NT2/D1 (cell line): ENCODE measurements at regions not wholly inside any gene's neighbourhood (a gene's known extent, or its start where the extent isn't known, plus 50 kb on each side); places are given as distances from the start of the nearest gene placed in this dataset.
"Not testable (repeated sequence)": the region's sequence is repeated elsewhere in the genome, so short reads cannot be mapped to it uniquely, and the experiment has no call there.

ENCODE experiments used
- DNase-seq: peaks from one replicate; pipeline ENCODE4 v3.0.0-alpha.2; 2011; ENCODE audit warnings: low read depth, low spot score
- H3K27me3 ChIP-seq: 2 replicates; pipeline ENCODE4 v1.6.0; 2011; ENCODE audit warnings: mild to moderate bottlenecking; ENCODE audit not compliant: insufficient read length, insufficient read depth
- H3K36me3 ChIP-seq: 2 replicates; pipeline ENCODE4 v1.6.1; 2011; ENCODE audit warnings: mild to moderate bottlenecking, low read length, mixed read lengths; ENCODE audit not compliant: insufficient read depth, insufficient read length
- H3K4me1 ChIP-seq: 2 replicates; pipeline ENCODE4 v1.5.1; 2011; ENCODE audit not compliant: insufficient read depth, insufficient read length
- H3K4me3 ChIP-seq: 2 replicates; pipeline ENCODE4 v1.5.1; 2011; ENCODE audit warnings: low read depth; ENCODE audit not compliant: insufficient read length
- H3K9ac ChIP-seq: 2 replicates; pipeline ENCODE4 v1.6.0; 2011; ENCODE audit warnings: low read depth; ENCODE audit not compliant: insufficient read length
- H3K9me3 ChIP-seq: 2 replicates; pipeline ENCODE4 v1.5.1; 2011; ENCODE audit warnings: mild to moderate bottlenecking, low read length; ENCODE audit not compliant: insufficient read depth
- SUZ12 ChIP-seq: IDR thresholded peaks from 2 replicates; pipeline ENCODE4 v1.6.1; 2011; ENCODE audit not compliant: insufficient read length, insufficient read depth; ENCODE audit errors: extremely low read depth
- YY1 ChIP-seq: IDR thresholded peaks from 2 replicates; pipeline ENCODE4 v1.6.1; 2011; ENCODE audit not compliant: insufficient read length, insufficient read depth
- ZNF274 ChIP-seq: IDR thresholded peaks from 2 replicates; pipeline ENCODE4 v1.6.1; 2011; ENCODE audit warnings: mild to moderate bottlenecking, low read depth, low read length

DNA sequence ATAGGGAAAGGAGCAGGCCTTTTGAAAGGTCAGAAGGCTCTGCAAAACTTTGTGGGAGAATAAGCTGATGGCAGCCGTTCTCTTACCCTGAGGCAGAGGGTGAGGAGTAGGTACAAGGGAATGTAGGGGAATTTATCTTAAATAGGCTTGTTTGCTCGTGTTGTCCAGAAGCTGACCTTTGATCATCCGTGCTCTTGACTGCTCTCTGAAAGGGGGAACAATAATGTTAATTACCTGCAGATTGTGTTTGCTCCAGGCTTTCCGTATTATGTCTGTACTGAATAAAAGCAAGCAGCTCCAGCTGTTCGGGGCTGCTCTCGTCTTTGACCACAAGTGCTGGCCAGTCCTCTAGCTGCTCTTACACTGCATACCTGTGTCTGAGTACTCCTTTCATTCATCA, 116.3 kb downstream of the ZNF429 start:
- no peak overlapping the region for H3K9ac ChIP-seq
- H3K36me3 ChIP-seq = no peaks in the 10 kb centered on the region
- no peaks in the 10 kb centered on the region for H3K4me1 ChIP-seq
- H3K4me3 ChIP-seq = no peak overlapping the region
- H3K27me3 ChIP-seq = no peaks in the 10 kb centered on the region
- H3K9me3 ChIP-seq = peaks cover 34% of the 10 kb centered on the region; the same call in 1 of the 2 replicates
- DNase-seq = no peak
- no peak for TF ChIP-seq YY1

DNA sequence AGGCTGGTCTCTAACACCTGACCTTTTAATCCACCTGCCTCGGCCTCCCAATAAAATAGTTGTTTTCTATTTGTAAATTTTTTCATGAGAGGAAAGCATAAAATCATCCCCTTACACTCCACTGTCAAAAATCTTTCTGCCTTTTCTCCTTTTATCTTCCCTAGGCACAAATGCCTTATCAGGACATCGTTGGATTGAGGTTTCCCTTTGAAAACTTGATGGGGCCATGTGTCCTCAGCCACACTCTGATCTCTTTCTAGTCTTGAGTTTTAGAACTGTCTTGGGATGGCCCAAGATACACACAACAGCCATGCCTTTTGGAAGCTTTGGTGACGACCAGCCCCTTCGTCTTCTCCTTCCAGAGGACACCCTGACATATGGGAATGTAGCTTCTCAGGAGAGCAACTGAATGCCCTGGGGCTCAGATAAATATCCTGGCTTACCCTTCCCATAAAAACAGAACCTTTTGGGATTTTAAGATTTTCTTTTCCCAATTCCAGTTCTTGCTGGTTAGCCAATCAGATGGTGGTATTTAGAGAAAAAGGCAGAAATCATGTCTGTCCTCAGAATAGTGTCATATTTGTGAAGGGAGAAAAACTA, 112.4 kb downstream of the ZNF429 start:
- DNase-seq = no peak
- Histone ChIP-seq H3K36me3 (no peaks in the 10 kb centered on the region), H3K27me3 (no peaks in the 10 kb centered on the region), H3K9ac (no peak overlapping the region), H3K9me3 (peaks cover 34% of the 10 kb centered on the region; the same call in 1 of the 2 replicates), H3K4me1 (no peaks in the 10 kb centered on the region), H3K4me3 (no peak overlapping the region)
- TF ChIP-seq ZNF274 (no peak), SUZ12 (no peak), YY1 (no peak)

DNA sequence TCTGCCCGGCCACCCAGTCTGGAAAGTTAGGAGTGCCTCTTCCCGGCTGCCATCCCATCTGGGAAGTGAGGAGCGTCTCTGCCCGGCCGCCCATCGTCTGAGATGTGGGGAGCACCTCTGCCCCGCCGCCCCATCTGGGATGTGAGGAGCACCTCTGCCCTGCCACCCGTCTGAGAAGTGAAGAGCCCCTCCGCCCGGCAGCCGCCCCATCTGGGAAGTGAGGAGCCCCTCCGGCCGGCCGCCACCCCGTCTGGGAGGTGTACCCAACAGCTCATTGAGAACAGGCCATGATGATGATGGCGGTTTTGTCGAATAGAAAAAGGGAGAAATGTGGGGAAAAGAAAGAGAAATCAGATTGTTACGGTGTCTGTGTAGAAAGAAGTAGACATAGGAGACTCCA, 109.4 kb downstream of the ZNF429 start:
- H3K9ac ChIP-seq, H3K4me3 ChIP-seq, H3K36me3 ChIP-seq, H3K27me3 ChIP-seq, H3K4me1 ChIP-seq, DNase-seq: not testable (repeated sequence)
- peaks cover 14% of the 10 kb centered on the region; the same call in 1 of the 2 replicates for H3K9me3 ChIP-seq

DNA sequence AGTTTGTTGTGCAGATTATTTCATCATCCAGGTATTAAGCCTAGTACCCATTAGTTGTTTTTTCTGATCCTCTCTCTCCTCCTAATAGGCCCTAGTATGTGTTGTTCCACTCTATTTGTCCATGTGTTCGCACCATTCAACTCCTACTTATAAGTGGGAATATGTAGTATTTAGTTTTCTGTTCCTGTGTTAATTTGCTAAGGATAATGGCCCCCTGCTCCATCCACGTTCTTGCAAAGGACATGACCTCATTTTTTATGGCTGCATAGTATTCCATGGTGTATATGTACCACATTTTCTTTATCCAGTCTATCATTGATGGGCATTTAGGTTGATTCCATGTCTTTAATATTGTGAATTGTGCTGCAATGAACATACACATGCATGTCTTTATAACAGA, 107.8 kb downstream of the ZNF429 start:
- not testable (repeated sequence) for H3K9ac ChIP-seq, H3K9me3 ChIP-seq, H3K36me3 ChIP-seq, H3K27me3 ChIP-seq, H3K4me1 ChIP-seq, DNase-seq, H3K4me3 ChIP-seq

DNA sequence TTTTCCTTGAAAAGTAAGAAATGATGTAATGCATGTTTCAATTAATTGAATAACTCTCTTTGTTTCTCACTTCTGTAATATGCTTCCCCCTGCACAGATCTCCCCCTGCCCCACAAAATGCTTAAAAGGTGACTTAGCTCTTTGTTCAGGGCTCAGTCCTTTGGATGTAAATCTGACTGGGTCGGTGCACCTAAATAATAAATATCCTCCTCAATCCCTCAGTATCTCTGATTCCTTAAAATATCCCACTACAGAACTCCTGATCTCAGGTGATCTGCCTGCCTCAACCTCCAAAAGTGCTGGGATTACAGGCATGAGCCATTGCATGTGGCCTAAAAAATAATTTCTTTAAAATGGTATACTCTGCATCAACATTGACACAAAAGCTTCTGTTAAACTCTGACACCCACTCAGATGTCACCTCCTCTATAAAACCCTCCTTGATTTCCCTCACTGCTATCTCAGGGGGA, 107.0 kb downstream of the ZNF429 start:
- Histone ChIP-seq H3K4me3 (no peak overlapping the region), H3K9ac (no peak overlapping the region), H3K4me1 (no peaks in the 10 kb centered on the region), H3K9me3 (peaks cover 7% of the 10 kb centered on the region; the same call in 1 of the 2 replicates), H3K36me3 (no peaks in the 10 kb centered on the region), H3K27me3 (no peaks in the 10 kb centered on the region)
- no peak for TF ChIP-seq YY1
- no peak for TF ChIP-seq ZNF274
- no peak for TF ChIP-seq SUZ12
- no peak for DNase-seq

DNA sequence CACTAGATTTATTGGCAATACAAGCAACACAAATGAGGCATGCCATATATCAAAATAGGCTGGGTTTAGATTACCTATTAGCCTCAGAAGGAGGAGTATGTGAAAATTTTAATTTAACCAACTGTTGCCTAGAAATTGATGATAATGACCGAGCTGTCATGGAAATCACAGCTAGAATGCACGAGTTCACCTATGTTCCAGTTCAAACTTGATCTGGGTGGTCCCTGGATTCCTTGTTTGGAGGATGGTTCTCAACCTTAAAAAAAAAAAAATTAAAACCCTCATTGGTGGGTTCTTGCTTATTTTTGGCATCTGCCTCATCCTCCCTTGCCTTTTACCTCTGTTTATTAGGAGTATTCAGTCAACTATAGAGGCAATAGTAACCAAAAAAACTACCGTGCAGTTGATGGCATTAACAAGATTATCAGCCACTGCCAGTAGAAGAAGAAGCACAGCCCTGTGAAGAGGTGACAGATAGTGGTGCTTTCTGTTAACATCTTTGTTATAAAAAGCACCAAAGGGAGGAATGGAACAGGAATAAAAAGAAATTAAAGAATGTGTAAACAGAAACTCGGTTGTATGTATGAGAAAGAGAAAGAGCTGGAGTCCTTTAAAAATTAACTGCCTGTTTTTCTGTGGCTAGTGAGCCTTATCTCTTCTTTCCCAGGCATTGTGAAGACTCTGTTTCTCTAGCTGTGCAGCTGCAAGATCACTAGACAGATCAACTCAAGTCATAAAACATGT, 106.4 kb downstream of the ZNF429 start:
- H3K27me3 ChIP-seq = no peaks in the 10 kb centered on the region
- DNase-seq = no peak
- H3K9me3 ChIP-seq = peaks cover 7% of the 10 kb centered on the region; the same call in 1 of the 2 replicates
- H3K36me3 ChIP-seq = no peaks in the 10 kb centered on the region
- TF ChIP-seq ZNF274 (no peak), YY1 (no peak), SUZ12 (no peak)
- H3K4me1 ChIP-seq = no peaks in the 10 kb centered on the region
- H3K4me3 ChIP-seq = no peak overlapping the region
- H3K9ac ChIP-seq = no peak overlapping the region

DNA sequence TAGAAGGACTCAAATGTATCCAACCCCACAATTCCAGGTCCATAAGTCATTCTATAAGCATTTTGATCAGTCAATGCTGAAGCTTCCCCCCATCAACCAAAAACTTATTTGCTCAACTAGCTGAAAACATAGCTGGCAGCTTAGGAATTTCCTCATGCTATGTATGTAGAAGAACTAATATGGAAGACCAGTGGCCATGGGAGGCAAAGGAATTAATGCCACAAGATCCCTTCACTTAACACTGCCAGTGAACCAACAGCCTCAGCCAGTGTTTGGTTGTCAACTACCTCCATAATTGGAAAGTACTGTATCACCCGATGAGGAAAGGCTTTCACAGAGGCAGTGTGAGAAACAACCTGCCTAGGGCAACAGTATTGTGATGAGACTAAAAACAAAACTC, 105.4 kb downstream of the ZNF429 start:
- TF ChIP-seq SUZ12 = no peak
- no peak for TF ChIP-seq YY1
- no peak for TF ChIP-seq ZNF274
- H3K9ac ChIP-seq = no peak overlapping the region
- no peaks in the 10 kb centered on the region for H3K4me1 ChIP-seq

DNA sequence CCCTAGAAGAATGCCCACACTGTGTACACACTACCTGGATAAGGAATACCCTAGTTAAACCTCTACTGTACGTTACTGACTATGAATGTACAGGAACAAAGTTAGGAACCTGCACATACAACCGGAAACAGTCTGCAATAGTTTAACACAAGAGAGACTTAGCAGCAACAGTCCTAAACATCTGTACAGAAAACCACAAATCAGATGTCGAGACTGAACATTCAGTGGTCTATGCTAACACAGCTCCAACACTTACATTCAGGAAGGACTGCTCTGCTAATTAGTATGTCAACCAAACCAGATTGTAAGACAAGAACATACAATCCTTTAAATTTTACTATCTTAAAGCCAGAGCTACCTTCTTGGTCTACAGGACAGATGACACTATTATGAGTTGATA, 104.9 kb downstream of the ZNF429 start:
- TF ChIP-seq SUZ12 = no peak
- TF ChIP-seq ZNF274 = no peak
- no peak for TF ChIP-seq YY1
- no peak overlapping the region for H3K4me3 ChIP-seq
- H3K36me3 ChIP-seq = no peaks in the 10 kb centered on the region
- DNase-seq = no peak
- H3K9me3 ChIP-seq = peaks cover 7% of the 10 kb centered on the region; the same call in 1 of the 2 replicates
- no peaks in the 10 kb centered on the region for H3K27me3 ChIP-seq
- H3K9ac ChIP-seq = no peak overlapping the region
- peaks cover under 1% of the 10 kb centered on the region for H3K4me1 ChIP-seq

More for the DNA sequence above, 105.4 kb downstream of the ZNF429 start:
- Histone ChIP-seq H3K36me3 (no peaks in the 10 kb centered on the region), H3K9me3 (peaks cover 7% of the 10 kb centered on the region; the same call in 1 of the 2 replicates), H3K4me3 (no peak overlapping the region), H3K27me3 (no peaks in the 10 kb centered on the region)
- DNase-seq = no peak
